Colonic mucosa (tissue), 4 donors: ENCODE measurements at regions not wholly inside any gene's neighbourhood (a gene's known extent, or its start where the extent isn't known, plus 50 kb on each side); places are given as distances from the start of the nearest gene placed in this dataset.

Experiments
- DNase-seq: peaks from one replicate; pipeline ENCODE4 v3.0.0-alpha.2; 2020
- H3K27ac ChIP-seq: fragments of 200-600 bp; one replicate; pipeline ENCODE4 v1.8.0; 2021
- H3K27me3 ChIP-seq: fragments of 200-600 bp; one replicate; pipeline ENCODE4 v1.8.0; 2021
- H3K36me3 ChIP-seq: fragments of 200-600 bp; one replicate; pipeline ENCODE4 v1.8.0; 2021
- H3K4me1 ChIP-seq: fragments of 200-600 bp; one replicate; pipeline ENCODE4 v1.8.0; 2021; ENCODE audit warnings: mild to moderate bottlenecking
- H3K4me3 ChIP-seq: fragments of 200-600 bp; one replicate; pipeline ENCODE4 v1.8.0; 2021
- H3K9ac ChIP-seq, 2 donors: one replicate each; pipeline ENCODE4 v1.7.0; 2013; ENCODE audit warnings: control low read depth in 2 of 2, low read depth in 2 of 2, low read length in 2 of 2
- H3K9me3 ChIP-seq: fragments of 200-600 bp; one replicate; pipeline ENCODE4 v1.8.0; 2021
- CTCF ChIP-seq: fragments of 200-600 bp; IDR thresholded peaks from one replicate; pipeline ENCODE4 v1.8.0; 2022; ENCODE audit warnings: antibody characterized with exemption, mild to moderate bottlenecking
- intact Hi-C: fragments of 100-400 bp; cut with DNase I; formaldehyde crosslinking; loops from one replicate; pipeline ENCODE4 v1.14.1; 2022
- donor health status: healthy.
- donor health status: DM: no; HTN: no; CAD: no.
- donor health status: DM: no; HTN: no; CAD: no.

- Histone ChIP-seq H3K27me3 (no peaks in the 10 kb centered on the region), H3K27ac (no peak overlapping the region), H3K4me1 (no peaks in the 10 kb centered on the region), H3K9me3 (no peaks in the 10 kb centered on the region), H3K9ac (no peak overlapping the region), H3K4me3 (no peak overlapping the region), H3K36me3 (no peaks in the 10 kb centered on the region)
- intact Hi-C loops: no loop called here
- DNase-seq: no peak
- no peak for TF ChIP-seq CTCF
Measured at GRCh38 chr19:29283366-29283765, 70.4 kb upstream of the UQCRFS1 start.

GRCh38 chr19:29285187-29285687 is 72.3 kb upstream of the UQCRFS1 start:
- Histone ChIP-seq H3K4me1 (no peaks in the 10 kb centered on the region), H3K27ac (no peak overlapping the region), H3K9me3 (no peaks in the 10 kb centered on the region), H3K27me3 (no peaks in the 10 kb centered on the region), H3K4me3 (no peak overlapping the region), H3K36me3 (no peaks in the 10 kb centered on the region), H3K9ac (no peak overlapping the region)
- intact Hi-C loops: no loop called here
- DNase-seq: no peak
- TF ChIP-seq CTCF: no peak

GRCh38 chr19:29285878-29286277 is 72.9 kb upstream of the UQCRFS1 start:
- Histone ChIP-seq H3K9me3 (no peaks in the 10 kb centered on the region), H3K9ac (no peak overlapping the region), H3K4me1 (no peaks in the 10 kb centered on the region), H3K36me3 (no peaks in the 10 kb centered on the region), H3K4me3 (no peak overlapping the region), H3K27ac (no peak overlapping the region), H3K27me3 (no peaks in the 10 kb centered on the region)
- intact Hi-C loops: no loop called here
- TF ChIP-seq CTCF: no peak
- DNase-seq: no peak

GRCh38 chr19:29287061-29287460 is 74.1 kb upstream of the UQCRFS1 start:
- intact Hi-C loops: no loop called here
- H3K9me3 ChIP-seq: no peaks in the 10 kb centered on the region
- no peaks in the 10 kb centered on the region for H3K4me1 ChIP-seq
- no peak overlapping the region for H3K27ac ChIP-seq
- no peak for DNase-seq
- H3K4me3 ChIP-seq: no peak overlapping the region
- TF ChIP-seq CTCF: no peak
- no peaks in the 10 kb centered on the region for H3K36me3 ChIP-seq
- H3K9ac ChIP-seq: no peak overlapping the region
- no peaks in the 10 kb centered on the region for H3K27me3 ChIP-seq

GRCh38 chr19:29288256-29288655 is 75.3 kb upstream of the UQCRFS1 start:
- H3K4me3 ChIP-seq: no peak overlapping the region
- H3K9ac ChIP-seq: no peak overlapping the region
- H3K4me1 ChIP-seq: no peaks in the 10 kb centered on the region
- H3K9me3 ChIP-seq: no peaks in the 10 kb centered on the region
- no peak overlapping the region for H3K27ac ChIP-seq
- intact Hi-C loops: no loop called here
- DNase-seq: no peak
- no peak for TF ChIP-seq CTCF
- H3K36me3 ChIP-seq: no peaks in the 10 kb centered on the region
- H3K27me3 ChIP-seq: no peaks in the 10 kb centered on the region

GRCh38 chr19:29289020-29289419 is 76.1 kb upstream of the UQCRFS1 start:
- Histone ChIP-seq H3K36me3 (no peaks in the 10 kb centered on the region), H3K9me3 (no peaks in the 10 kb centered on the region), H3K4me1 (no peaks in the 10 kb centered on the region), H3K27ac (no peak overlapping the region), H3K4me3 (no peak overlapping the region), H3K27me3 (no peaks in the 10 kb centered on the region), H3K9ac (no peak overlapping the region)
- intact Hi-C loops: no loop called here
- no peak for DNase-seq
- TF ChIP-seq CTCF: no peak
